ENCODE measurements at regions not wholly inside any gene's neighbourhood (a gene's known extent, or its start where the extent isn't known, plus 50 kb on each side); places are given as distances from the start of the nearest gene placed in this dataset.

- Histone ChIP-seq H3K27me3 (no peaks in the 10 kb centered on the region), H3K36me3 (no peaks in the 10 kb centered on the region), H3K27ac (no peak overlapping the region), H3K9me3 (peaks cover 0 to 27% (median 0%) of the 10 kb centered on the region in 12 donors), H3K4me3 (no peak overlapping the region), H3K4me1 (no peaks in the 10 kb centered on the region)
- ATAC-seq (no peak), DNase-seq (no peak)
- no peak for TF ChIP-seq CTCF (IDR thresholded peaks at IDR 0.05)
- no peak for TF ChIP-seq POLR2A (IDR thresholded peaks at IDR 0.05)
- intact Hi-C loops (cut with DNase I): no loop called here
Observed at GRCh38 chr4:19636451-19636850, 615.3 kb upstream of the SLIT2 start.

- Histone ChIP-seq H3K4me3 (no peak overlapping the region), H3K4me1 (no peaks in the 10 kb centered on the region), H3K27ac (no peak overlapping the region), H3K27me3 (no peaks in the 10 kb centered on the region), H3K9me3 (peaks cover 0 to 23% (median 0%) of the 10 kb centered on the region in 12 donors), H3K36me3 (no peaks in the 10 kb centered on the region)
- ATAC-seq (no peak), DNase-seq (no peak)
- WGBS, 4 donors: 70 to 80% (median 77%) methylated on average over 1 of the region's 1 CpG
- TF ChIP-seq POLR2A (IDR thresholded peaks at IDR 0.05) (no peak), CTCF (IDR thresholded peaks at IDR 0.05) (no peak)
- intact Hi-C loops (cut with DNase I): no loop called here
Observed at GRCh38 chr4:19631814-19632213, 619.9 kb upstream of the SLIT2 start.

- Histone ChIP-seq H3K4me3 (no peak overlapping the region), H3K4me1 (no peaks in the 10 kb centered on the region), H3K9me3 (peaks cover 0 to 12% (median 0%) of the 10 kb centered on the region in 12 donors), H3K27me3 (no peaks in the 10 kb centered on the region), H3K36me3 (no peaks in the 10 kb centered on the region), H3K27ac (no peak overlapping the region)
- WGBS, 4 donors: 95 to 98% (median 97%) methylated on average over 1 of the region's 1 CpG
- ATAC-seq (no peak), DNase-seq (no peak)
- TF ChIP-seq CTCF (IDR thresholded peaks at IDR 0.05) (no peak), POLR2A (IDR thresholded peaks at IDR 0.05) (no peak)
- intact Hi-C loops (cut with DNase I): no loop called here
Observed at GRCh38 chr4:19623866-19624265, 627.8 kb upstream of the SLIT2 start.

GRCh38 chr4:19615086-19615689 lies 636.5 kb upstream of the SLIT2 start:
- intact Hi-C loops (cut with DNase I): no loop called here
- H3K27me3 ChIP-seq: no peaks in the 10 kb centered on the region
- no peak for ATAC-seq
- WGBS, 4 donors: 92 to 97% (median 95%) methylated on average over 4 to 5 of the region's 5 CpGs
- no peaks in the 10 kb centered on the region for H3K36me3 ChIP-seq
- no peak overlapping the region for H3K27ac ChIP-seq
- TF ChIP-seq POLR2A (IDR thresholded peaks at IDR 0.05): no peak
- no peak for TF ChIP-seq CTCF (IDR thresholded peaks at IDR 0.05)
- no peak for DNase-seq
- H3K9me3 ChIP-seq: peaks cover 0 to 16% (median 7%) of the 10 kb centered on the region in 12 donors
- H3K4me3 ChIP-seq: no peak overlapping the region
- no peaks in the 10 kb centered on the region for H3K4me1 ChIP-seq

Measured in heart left ventricle (tissue), 16 donors.